GM19099 (cell line): ENCODE measurements at regions not wholly inside any gene's neighbourhood (a gene's known extent, or its start where the extent isn't known, plus 50 kb on each side); places are given as distances from the start of the nearest gene placed in this dataset.

ENCODE experiments used
- POLR2A ChIP-seq: IDR thresholded peaks from 3 replicates; pipeline ENCODE4 v1.6.1; 2011; ENCODE audit warnings: low read depth; ENCODE audit not compliant: insufficient read length; ENCODE audit errors: extremely low read depth

- TF ChIP-seq POLR2A = no peak
These were observed 566.9 kb upstream of the CCDC54 start for GRCh38 chr3:106810300-106810875.

- TF ChIP-seq POLR2A = no peak
These were observed 565.9 kb upstream of the CCDC54 start for GRCh38 chr3:106811376-106811775.

GRCh38 chr3:106813742-106814141, 563.5 kb upstream of the CCDC54 start:
- no peak for TF ChIP-seq POLR2A

- no peak for TF ChIP-seq POLR2A
These were observed 563.0 kb upstream of the CCDC54 start for GRCh38 chr3:106814231-106814630.

- TF ChIP-seq POLR2A = no peak
These were observed 560.4 kb upstream of the CCDC54 start for GRCh38 chr3:106816838-106817237.

GRCh38 chr3:106817706-106818105, 559.5 kb upstream of the CCDC54 start:
- TF ChIP-seq POLR2A = no peak

- no peak for TF ChIP-seq POLR2A
These were observed 557.8 kb upstream of the CCDC54 start for GRCh38 chr3:106819440-106819839.

GRCh38 chr3:106820726-106821362, 556.4 kb upstream of the CCDC54 start:
- TF ChIP-seq POLR2A = no peak

- no peak for TF ChIP-seq POLR2A
These were observed 555.4 kb upstream of the CCDC54 start for GRCh38 chr3:106821801-106822200.

GRCh38 chr3:106822204-106822603, 555.0 kb upstream of the CCDC54 start:
- TF ChIP-seq POLR2A = no peak

GRCh38 chr3:106823701-106824100, 553.5 kb upstream of the CCDC54 start:
- no peak for TF ChIP-seq POLR2A

GRCh38 chr3:106824856-106825255, 552.4 kb upstream of the CCDC54 start:
- TF ChIP-seq POLR2A = no peak

- TF ChIP-seq POLR2A = no peak
These were observed 551.2 kb upstream of the CCDC54 start for GRCh38 chr3:106825962-106826605.

GRCh38 chr3:106826791-106827311, 550.4 kb upstream of the CCDC54 start:
- no peak for TF ChIP-seq POLR2A

- no peak for TF ChIP-seq POLR2A
These were observed 549.6 kb upstream of the CCDC54 start for GRCh38 chr3:106827515-106828213.

- TF ChIP-seq POLR2A = no peak
These were observed 548.0 kb upstream of the CCDC54 start for GRCh38 chr3:106829206-106829605.

- TF ChIP-seq POLR2A = no peak
These were observed 546.9 kb upstream of the CCDC54 start for GRCh38 chr3:106830334-106830733.
